ENCODE measurements at regions not wholly inside any gene's neighbourhood (a gene's known extent, or its start where the extent isn't known, plus 50 kb on each side); places are given as distances from the start of the nearest gene placed in this dataset.

GRCh38 chr12:114860969-114861368 lies 177.0 kb upstream of the TBX3 start:
- no peak for DNase-seq
- Mint-ChIP-seq H3K27ac (no peak overlapping the region), H3K27me3 (peaks cover 2 to 3% of the 10 kb centered on the region in 2 donors), H3K4me1 (no peaks in the 10 kb centered on the region), H3K9me3 (peaks cover 6 to 24% (median 19%) of the 10 kb centered on the region in 3 donors), H3K4me3 (no peak overlapping the region), H3K36me3 (no peaks in the 10 kb centered on the region)
- Histone ChIP-seq H3K9me3 (no peaks in the 10 kb centered on the region), H3K27ac (ENCODE audit: low read length) (no peak overlapping the region), H3K4me3 (ENCODE audit: control insufficient read depth in 1 of 2, extremely low read depth in 1 of 2, low read length in 1 of 2) (no peak overlapping the region), H3K27me3 (replicated peaks in 1 of 2; ENCODE audit: control insufficient read depth in 2 of 2, extremely low read depth in 1 of 2, insufficient read depth in 2 of 2, low read length in 1 of 2) (no peaks in the 10 kb centered on the region), H3K36me3 (ENCODE audit: control insufficient read depth in 2 of 2, extremely low read depth in 1 of 2, insufficient read depth in 1 of 2, low read length in 1 of 2) (no peaks in the 10 kb centered on the region), H3K4me1 (ENCODE audit: control insufficient read depth in 1 of 2, extremely low read depth in 1 of 2, insufficient read depth in 2 of 2, low read length in 2 of 2) (no peaks in the 10 kb centered on the region)
- ATAC-seq (replicated peaks in 1 of 4), result no peak
- POLR2A ChIA-PET, result no interaction called here
- CTCF ChIA-PET, result no interaction called here
- WGBS (ENCODE audit: insufficient coverage), result 20% methylated on average over 1 of the region's 6 CpGs

DNA sequence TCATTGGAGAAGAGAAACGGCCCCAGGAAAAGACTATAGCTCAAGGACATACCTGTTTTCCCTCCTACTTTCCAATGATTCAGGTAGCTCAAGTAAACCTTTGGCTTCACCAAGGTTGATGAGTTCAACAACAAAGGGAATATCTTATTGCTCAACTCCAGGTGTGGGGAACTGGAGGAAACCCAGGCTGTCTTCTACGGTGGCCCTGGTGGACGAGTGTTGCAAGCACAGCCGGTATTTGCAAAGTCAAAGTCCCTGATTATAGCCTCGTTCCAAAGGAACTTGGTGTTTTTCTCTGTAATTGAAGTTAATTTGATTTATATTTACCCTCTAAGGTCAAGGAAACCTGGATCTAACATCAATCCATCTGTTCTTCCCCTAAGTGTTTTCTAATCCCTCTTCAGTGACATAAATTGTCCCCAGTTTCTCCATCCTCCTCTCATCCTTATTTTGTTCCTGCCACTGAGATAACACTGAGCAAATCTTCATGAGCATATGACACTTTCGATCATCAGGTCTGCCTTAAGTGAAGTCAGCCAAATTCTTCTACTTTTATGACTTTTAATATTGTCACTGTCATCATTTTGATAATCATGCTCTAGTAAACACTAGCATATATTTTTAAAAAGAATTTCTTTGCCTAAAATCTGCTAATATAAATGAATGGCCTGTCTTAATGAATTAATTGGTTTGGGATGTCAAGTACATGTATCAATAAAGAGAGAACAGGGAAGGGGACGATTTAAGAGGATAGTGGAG lies 174.6 kb upstream of the TBX3 start:
- Mint-ChIP-seq H3K27me3 (peaks cover 2 to 3% of the 10 kb centered on the region in 2 donors), H3K9me3 (peaks cover 6 to 37% (median 26%) of the 10 kb centered on the region in 3 donors), H3K4me1 (no peaks in the 10 kb centered on the region), H3K4me3 (no peak overlapping the region), H3K36me3 (no peaks in the 10 kb centered on the region), H3K27ac (no peak overlapping the region)
- ChIA-PET POLR2A (no interaction called here), CTCF (no interaction called here)
- no peaks in the 10 kb centered on the region for H3K4me1 ChIP-seq (ENCODE audit: control insufficient read depth in 1 of 2, extremely low read depth in 1 of 2, insufficient read depth in 2 of 2, low read length in 2 of 2)
- H3K27me3 ChIP-seq (replicated peaks in 1 of 2; ENCODE audit: control insufficient read depth in 2 of 2, extremely low read depth in 1 of 2, insufficient read depth in 2 of 2, low read length in 1 of 2), result no peaks in the 10 kb centered on the region
- ATAC-seq (replicated peaks in 1 of 4), result no peak
- no peak overlapping the region for H3K27ac ChIP-seq (ENCODE audit: low read length)
- H3K4me3 ChIP-seq (ENCODE audit: control insufficient read depth in 1 of 2, extremely low read depth in 1 of 2, low read length in 1 of 2), result no peak overlapping the region
- WGBS (ENCODE audit: insufficient coverage), result 60% methylated on average over 1 of the region's 7 CpGs
- no peaks in the 10 kb centered on the region for H3K9me3 ChIP-seq
- no peak for DNase-seq
- no peaks in the 10 kb centered on the region for H3K36me3 ChIP-seq (ENCODE audit: control insufficient read depth in 2 of 2, extremely low read depth in 1 of 2, insufficient read depth in 1 of 2, low read length in 1 of 2)

DNA sequence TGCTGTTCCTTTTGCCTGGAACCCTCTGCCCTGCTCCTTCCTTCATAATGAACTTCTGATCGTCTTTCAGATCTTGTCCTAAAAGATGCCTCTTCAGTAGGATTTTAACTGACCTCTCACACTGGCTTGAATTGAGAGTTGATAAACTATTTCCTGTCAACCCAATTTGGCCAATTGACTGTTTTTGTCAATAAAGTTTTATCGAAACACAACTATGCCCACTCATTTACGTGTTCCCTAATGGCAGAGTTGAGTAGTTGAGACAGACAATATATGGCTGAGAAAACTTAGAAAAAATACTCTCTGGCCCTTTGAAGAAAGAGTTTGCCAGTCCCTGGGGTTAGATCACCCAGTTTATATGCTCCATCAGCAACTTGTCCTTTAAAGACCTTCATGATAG lies 171.7 kb upstream of the TBX3 start:
- ATAC-seq (replicated peaks in 1 of 4), result no peak
- Mint-ChIP-seq H3K4me1 (no peaks in the 10 kb centered on the region), H3K4me3 (no peak overlapping the region), H3K27me3 (peaks cover 2 to 3% of the 10 kb centered on the region in 2 donors), H3K27ac (no peak overlapping the region), H3K36me3 (no peaks in the 10 kb centered on the region), H3K9me3 (peaks cover 3 to 26% (median 14%) of the 10 kb centered on the region in 3 donors)
- Histone ChIP-seq H3K36me3 (ENCODE audit: control insufficient read depth in 2 of 2, extremely low read depth in 1 of 2, insufficient read depth in 1 of 2, low read length in 1 of 2) (no peaks in the 10 kb centered on the region), H3K4me3 (ENCODE audit: control insufficient read depth in 1 of 2, extremely low read depth in 1 of 2, low read length in 1 of 2) (no peak overlapping the region), H3K4me1 (ENCODE audit: control insufficient read depth in 1 of 2, extremely low read depth in 1 of 2, insufficient read depth in 2 of 2, low read length in 2 of 2) (no peaks in the 10 kb centered on the region), H3K27me3 (replicated peaks in 1 of 2; ENCODE audit: control insufficient read depth in 2 of 2, extremely low read depth in 1 of 2, insufficient read depth in 2 of 2, low read length in 1 of 2) (no peaks in the 10 kb centered on the region), H3K27ac (ENCODE audit: low read length) (no peak overlapping the region), H3K9me3 (no peaks in the 10 kb centered on the region)
- POLR2A ChIA-PET, result no interaction called here
- no peak for DNase-seq
- CTCF ChIA-PET, result no interaction called here
- WGBS (ENCODE audit: insufficient coverage), result 80% methylated on average over 1 of the region's 3 CpGs

DNA sequence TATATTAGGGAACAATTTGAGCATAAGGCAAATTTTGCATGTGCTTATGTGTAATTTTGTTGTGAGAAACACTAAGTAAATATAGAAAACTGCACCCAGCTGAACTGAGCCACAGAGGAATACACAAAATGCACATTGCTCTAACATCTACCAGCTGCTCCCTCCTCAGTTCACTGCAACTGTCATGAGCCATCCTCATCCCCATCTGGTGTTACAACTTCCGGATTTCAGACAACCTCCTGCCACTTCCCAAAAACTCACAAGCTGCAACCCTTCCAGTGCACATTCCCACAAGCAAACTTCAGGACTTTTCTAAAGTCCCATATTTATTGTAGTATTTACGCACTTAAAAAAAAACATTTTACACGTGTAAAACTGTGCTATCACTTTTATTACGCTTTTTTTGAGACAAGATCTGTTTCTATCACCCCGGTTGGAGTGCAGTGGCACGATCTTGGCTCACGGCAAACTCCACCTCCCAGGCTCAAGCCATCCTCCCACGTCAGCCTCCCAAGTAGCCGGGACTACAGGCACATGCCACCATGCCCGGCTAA lies 169.1 kb upstream of the TBX3 start:
- CTCF ChIA-PET, result no interaction called here
- H3K4me1 ChIP-seq (ENCODE audit: control insufficient read depth in 1 of 2, extremely low read depth in 1 of 2, insufficient read depth in 2 of 2, low read length in 2 of 2), result no peaks in the 10 kb centered on the region
- Mint-ChIP-seq H3K36me3 (no peaks in the 10 kb centered on the region), H3K27me3 (peaks cover under 1 to 2% of the 10 kb centered on the region in 2 donors), H3K4me1 (no peaks in the 10 kb centered on the region), H3K27ac (no peak overlapping the region), H3K9me3 (peaks cover 0 to 25% (median 14%) of the 10 kb centered on the region in 3 donors), H3K4me3 (no peak overlapping the region)
- H3K27me3 ChIP-seq (replicated peaks in 1 of 2; ENCODE audit: control insufficient read depth in 2 of 2, extremely low read depth in 1 of 2, insufficient read depth in 2 of 2, low read length in 1 of 2), result no peaks in the 10 kb centered on the region
- no peaks in the 10 kb centered on the region for H3K36me3 ChIP-seq (ENCODE audit: control insufficient read depth in 2 of 2, extremely low read depth in 1 of 2, insufficient read depth in 1 of 2, low read length in 1 of 2)
- no peak overlapping the region for H3K4me3 ChIP-seq (ENCODE audit: control insufficient read depth in 1 of 2, extremely low read depth in 1 of 2, low read length in 1 of 2)
- DNase-seq, result no peak
- POLR2A ChIA-PET, result no interaction called here
- WGBS (ENCODE audit: insufficient coverage), result 72% methylated on average over 6 of the region's 10 CpGs
- no peak overlapping the region for H3K27ac ChIP-seq (ENCODE audit: low read length)
- no peak for ATAC-seq (replicated peaks in 1 of 4)
- H3K9me3 ChIP-seq, result no peaks in the 10 kb centered on the region

DNA sequence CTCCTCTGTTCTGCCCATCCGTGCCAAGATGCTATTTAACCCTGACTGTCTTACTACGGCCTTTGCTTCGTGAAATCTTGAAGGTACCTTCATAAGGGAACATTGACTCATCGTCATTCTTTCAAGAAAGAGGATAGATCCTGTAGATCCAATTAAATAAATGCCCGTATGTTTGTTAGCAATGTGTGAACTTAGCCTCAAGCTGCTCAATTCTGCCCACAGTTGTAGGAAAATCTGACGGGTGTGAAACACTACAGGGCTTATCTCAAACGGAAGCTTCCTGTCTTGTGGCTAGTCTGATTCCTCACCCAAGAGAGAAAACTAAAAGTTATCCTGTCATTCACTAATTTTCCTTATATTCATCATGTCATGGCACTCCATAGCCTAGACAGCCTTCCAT lies 168.0 kb upstream of the TBX3 start:
- DNase-seq (no peak), ATAC-seq (replicated peaks in 1 of 4) (no peak)
- Mint-ChIP-seq H3K36me3 (no peaks in the 10 kb centered on the region), H3K27ac (no peak overlapping the region), H3K27me3 (no peaks in the 10 kb centered on the region), H3K9me3 (peaks cover 0 to 24% (median 19%) of the 10 kb centered on the region in 3 donors), H3K4me3 (no peak overlapping the region), H3K4me1 (no peaks in the 10 kb centered on the region)
- ChIA-PET POLR2A (no interaction called here), CTCF (no interaction called here)
- Histone ChIP-seq H3K4me1 (ENCODE audit: control insufficient read depth in 1 of 2, extremely low read depth in 1 of 2, insufficient read depth in 2 of 2, low read length in 2 of 2) (no peaks in the 10 kb centered on the region), H3K9me3 (no peaks in the 10 kb centered on the region), H3K27ac (ENCODE audit: low read length) (no peak overlapping the region), H3K27me3 (replicated peaks in 1 of 2; ENCODE audit: control insufficient read depth in 2 of 2, extremely low read depth in 1 of 2, insufficient read depth in 2 of 2, low read length in 1 of 2) (no peaks in the 10 kb centered on the region), H3K36me3 (ENCODE audit: control insufficient read depth in 2 of 2, extremely low read depth in 1 of 2, insufficient read depth in 1 of 2, low read length in 1 of 2) (no peaks in the 10 kb centered on the region), H3K4me3 (ENCODE audit: control insufficient read depth in 1 of 2, extremely low read depth in 1 of 2, low read length in 1 of 2) (no peak overlapping the region)
- 54% methylated on average over 6 of the region's 7 CpGs for WGBS (ENCODE audit: insufficient coverage)

- Mint-ChIP-seq H3K4me1 (no peaks in the 10 kb centered on the region), H3K36me3 (no peaks in the 10 kb centered on the region), H3K4me3 (no peak overlapping the region), H3K27me3 (no peaks in the 10 kb centered on the region), H3K27ac (no peak overlapping the region), H3K9me3 (peaks cover 0 to 24% (median 15%) of the 10 kb centered on the region in 3 donors)
- no peaks in the 10 kb centered on the region for H3K27me3 ChIP-seq (replicated peaks in 1 of 2; ENCODE audit: control insufficient read depth in 2 of 2, extremely low read depth in 1 of 2, insufficient read depth in 2 of 2, low read length in 1 of 2)
- H3K27ac ChIP-seq (ENCODE audit: low read length), result no peak overlapping the region
- ChIA-PET CTCF (no interaction called here), POLR2A (interaction anchor here in 1 of 2 donors (0.6 kb wide), 1 partner anchor 60 kb away, joined by 4 read pairs; no protein-coding TSS in a partner anchor)
- DNase-seq, result no peak
- H3K36me3 ChIP-seq (ENCODE audit: control insufficient read depth in 2 of 2, extremely low read depth in 1 of 2, insufficient read depth in 1 of 2, low read length in 1 of 2), result no peaks in the 10 kb centered on the region
- H3K4me1 ChIP-seq (ENCODE audit: control insufficient read depth in 1 of 2, extremely low read depth in 1 of 2, insufficient read depth in 2 of 2, low read length in 2 of 2), result no peaks in the 10 kb centered on the region
- no peaks in the 10 kb centered on the region for H3K9me3 ChIP-seq
- ATAC-seq (replicated peaks in 1 of 4), result no peak
- no peak overlapping the region for H3K4me3 ChIP-seq (ENCODE audit: control insufficient read depth in 1 of 2, extremely low read depth in 1 of 2, low read length in 1 of 2)
- 80% methylated on average over 1 of the region's 7 CpGs for WGBS (ENCODE audit: insufficient coverage)
These were observed 166.8 kb upstream of the TBX3 start for GRCh38 chr12:114850661-114851275.
